GM11168 (cell line): ENCODE measurements at regions not wholly inside any gene's neighbourhood (a gene's known extent, or its start where the extent isn't known, plus 50 kb on each side); places are given as distances from the start of the nearest gene placed in this dataset.

ENCODE experiments used
- in situ Hi-C: fragments of 300-500 bp; cut with MboI; formaldehyde crosslinking; loops from one replicate; pipeline ENCODE4 v1.12.0; 2022; ENCODE audit warnings: low sequenced_read_pairs; ENCODE audit not compliant: unreplicated experiment

GRCh38 chr16:55955845-55956244, 80.7 kb upstream of the CES5A start:
- in situ Hi-C loops = no loop called here

- in situ Hi-C loops = no loop called here
Observed at GRCh38 chr16:55955424-55955823, 80.3 kb upstream of the CES5A start.

- in situ Hi-C loops = no loop called here
Observed at GRCh38 chr16:55954906-55955305, 79.7 kb upstream of the CES5A start.

GRCh38 chr16:55949518-55949917, 74.3 kb upstream of the CES5A start:
- in situ Hi-C loops = loop anchor here (10.0 kb wide), 1 partner anchor 375 kb away; no protein-coding TSS in a partner anchor

GRCh38 chr16:55948230-55948629, 73.1 kb upstream of the CES5A start:
- in situ Hi-C loops = loop anchor here (10.0 kb wide), 1 partner anchor 377 kb away; no protein-coding TSS in a partner anchor

GRCh38 chr16:55947366-55947765, 72.2 kb upstream of the CES5A start:
- in situ Hi-C loops = loop anchor here (10.0 kb wide), 1 partner anchor 377 kb away; no protein-coding TSS in a partner anchor

GRCh38 chr16:55944377-55944802, 69.2 kb upstream of the CES5A start:
- in situ Hi-C loops = loop anchor here (10.0 kb wide), 1 partner anchor 380 kb away; no protein-coding TSS in a partner anchor

GRCh38 chr16:55943267-55943666, 68.1 kb upstream of the CES5A start:
- in situ Hi-C loops = loop anchor here (10.0 kb wide), 1 partner anchor 382 kb away; no protein-coding TSS in a partner anchor

GRCh38 chr16:55942821-55943220, 67.6 kb upstream of the CES5A start:
- in situ Hi-C loops = loop anchor here (10.0 kb wide), 1 partner anchor 382 kb away; no protein-coding TSS in a partner anchor

- in situ Hi-C loops = loop anchor here (10.0 kb wide), 1 partner anchor 383 kb away; no protein-coding TSS in a partner anchor
Observed at GRCh38 chr16:55941552-55941951, 66.4 kb upstream of the CES5A start.

- in situ Hi-C loops = no loop called here
Observed at GRCh38 chr16:55938126-55938525, 63.0 kb upstream of the CES5A start.

- in situ Hi-C loops = no loop called here
Observed at GRCh38 chr16:55933038-55933437, 57.9 kb upstream of the CES5A start.

GRCh38 chr16:55930036-55930435, 54.9 kb upstream of the CES5A start:
- in situ Hi-C loops = no loop called here

- in situ Hi-C loops = no loop called here
Observed at GRCh38 chr16:55929181-55929580, 54.0 kb upstream of the CES5A start.

GRCh38 chr16:55925242-55925641, 50.1 kb upstream of the CES5A start:
- in situ Hi-C loops = no loop called here
